Loucy (cell line): ENCODE measurements at regions not wholly inside any gene's neighbourhood (a gene's known extent, or its start where the extent isn't known, plus 50 kb on each side); places are given as distances from the start of the nearest gene placed in this dataset.

Source experiments
- H2AFZ ChIP-seq: fragments of 200-600 bp; sonication (generic); 2 replicates; pipeline ENCODE4 v1.6.0; 2016; ENCODE audit warnings: antibody characterized with exemption, mild to moderate bottlenecking, low read length, moderate library complexity
- H3F3A ChIP-seq: fragments of 200-600 bp; 2 replicates; pipeline ENCODE4 v1.6.0; 2016; ENCODE audit warnings: antibody characterized with exemption, low read depth, mild to moderate bottlenecking
- H3K27me3 ChIP-seq: fragments of 200-600 bp; sonication (generic); 2 replicates; pipeline ENCODE4 v1.6.1; 2014; ENCODE audit warnings: low read length, mild to moderate bottlenecking; ENCODE audit not compliant: insufficient read depth, poor library complexity, severe bottlenecking
- H3K36me3 ChIP-seq: fragments of 200-600 bp; sonication (generic); 2 replicates; pipeline ENCODE4 v1.6.1; 2016; ENCODE audit warnings: low read length; ENCODE audit not compliant: insufficient read depth
- H3K4me1 ChIP-seq: fragments of 200-600 bp; sonication (generic); 2 replicates; pipeline ENCODE4 v1.5.1; 2014; ENCODE audit warnings: low read length, mild to moderate bottlenecking; ENCODE audit not compliant: insufficient read depth, poor library complexity, severe bottlenecking
- H3K4me2 ChIP-seq: fragments of 200-600 bp; sonication (generic); 2 replicates; pipeline ENCODE4 v1.6.0; 2014; ENCODE audit warnings: antibody characterized with exemption, low read length, low read depth, mild to moderate bottlenecking; ENCODE audit not compliant: poor library complexity, severe bottlenecking
- H3K4me3 ChIP-seq: fragments of 200-600 bp; sonication (generic); 2 replicates; pipeline ENCODE4 v1.5.1; 2014; ENCODE audit warnings: low read length, mild to moderate bottlenecking, mixed read lengths; ENCODE audit not compliant: poor library complexity, severe bottlenecking
- H3K79me2 ChIP-seq: fragments of 200-600 bp; sonication (generic); 2 replicates; pipeline ENCODE4 v1.6.1; 2014; ENCODE audit warnings: low read length; ENCODE audit not compliant: insufficient read depth
- H3K9ac ChIP-seq: fragments of 200-600 bp; sonication (generic); 2 replicates; pipeline ENCODE4 v1.6.0; 2014; ENCODE audit warnings: mild to moderate bottlenecking, low read depth, low read length, moderate library complexity; ENCODE audit not compliant: poor library complexity, severe bottlenecking
- H3K9me2 ChIP-seq: fragments of 200-600 bp; sonication (generic); replicated peaks from 2 replicates; pipeline ENCODE4 v1.6.1; 2016; ENCODE audit warnings: low read depth, low read length, mixed read lengths
- H3K9me3 ChIP-seq: fragments of 200-600 bp; sonication (generic); 2 replicates; pipeline ENCODE4 v1.6.1; 2014; ENCODE audit warnings: mild to moderate bottlenecking, antibody characterized with exemption, low read length, low read depth; ENCODE audit not compliant: insufficient read depth
- H4K20me1 ChIP-seq: fragments of 200-600 bp; sonication (generic); 2 replicates; pipeline ENCODE4 v1.6.0; 2014; ENCODE audit warnings: antibody characterized with exemption, low read length, mild to moderate bottlenecking; ENCODE audit not compliant: insufficient read depth, poor library complexity, severe bottlenecking
- EZH2phosphoT487 ChIP-seq: fragments of 200-600 bp; IDR thresholded peaks from 2 replicates; pipeline ENCODE4 v1.6.1; 2018; ENCODE audit warnings: antibody characterized with exemption, mild to moderate bottlenecking, moderate library complexity, borderline replicate concordance
- TF ChIP-seq, protein P1 (sequence below): fragments of 200-600 bp; sonication (generic); conservative IDR thresholded peaks from 2 replicates; pipeline ENCODE4 v1.5.1; 2014; ENCODE audit warnings: mild to moderate bottlenecking, antibody characterized with exemption, low read length

DNA sequence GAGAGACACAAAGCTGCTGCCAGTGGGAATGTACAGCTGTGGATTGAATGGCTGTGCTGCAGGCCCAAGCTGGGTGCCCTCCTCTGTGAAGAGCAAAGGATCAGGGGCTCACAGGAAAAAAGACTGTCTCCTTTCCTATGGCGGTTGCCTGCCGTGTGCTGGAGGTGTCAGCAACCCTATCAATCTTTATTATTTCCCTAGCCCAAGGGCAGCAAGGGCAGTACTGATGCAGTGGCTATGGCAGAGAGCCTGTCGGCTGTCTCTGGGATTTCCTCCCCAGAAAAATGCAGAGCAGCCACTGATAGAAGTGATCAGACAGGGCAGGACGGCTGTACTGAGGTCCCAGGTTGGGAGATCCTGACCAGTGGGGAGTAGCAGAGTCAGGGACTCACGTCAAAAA lies 117.3 kb upstream of the CDH12 start:
- no peaks in the 10 kb centered on the region for H4K20me1 ChIP-seq
- no peak for TF ChIP-seq EZH2phosphoT487
- TF ChIP-seq, protein P1, sequence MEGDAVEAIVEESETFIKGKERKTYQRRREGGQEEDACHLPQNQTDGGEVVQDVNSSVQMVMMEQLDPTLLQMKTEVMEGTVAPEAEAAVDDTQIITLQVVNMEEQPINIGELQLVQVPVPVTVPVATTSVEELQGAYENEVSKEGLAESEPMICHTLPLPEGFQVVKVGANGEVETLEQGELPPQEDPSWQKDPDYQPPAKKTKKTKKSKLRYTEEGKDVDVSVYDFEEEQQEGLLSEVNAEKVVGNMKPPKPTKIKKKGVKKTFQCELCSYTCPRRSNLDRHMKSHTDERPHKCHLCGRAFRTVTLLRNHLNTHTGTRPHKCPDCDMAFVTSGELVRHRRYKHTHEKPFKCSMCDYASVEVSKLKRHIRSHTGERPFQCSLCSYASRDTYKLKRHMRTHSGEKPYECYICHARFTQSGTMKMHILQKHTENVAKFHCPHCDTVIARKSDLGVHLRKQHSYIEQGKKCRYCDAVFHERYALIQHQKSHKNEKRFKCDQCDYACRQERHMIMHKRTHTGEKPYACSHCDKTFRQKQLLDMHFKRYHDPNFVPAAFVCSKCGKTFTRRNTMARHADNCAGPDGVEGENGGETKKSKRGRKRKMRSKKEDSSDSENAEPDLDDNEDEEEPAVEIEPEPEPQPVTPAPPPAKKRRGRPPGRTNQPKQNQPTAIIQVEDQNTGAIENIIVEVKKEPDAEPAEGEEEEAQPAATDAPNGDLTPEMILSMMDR: no peak
- H3K4me3 ChIP-seq: no peak overlapping the region
- no peak overlapping the region for H3K4me2 ChIP-seq
- no peaks in the 10 kb centered on the region for H3K9me2 ChIP-seq
- H2AFZ ChIP-seq: no peak overlapping the region
- no peaks in the 10 kb centered on the region for H3K79me2 ChIP-seq
- no peaks in the 10 kb centered on the region for H3F3A ChIP-seq
- H3K4me1 ChIP-seq: no peaks in the 10 kb centered on the region
- no peaks in the 10 kb centered on the region for H3K27me3 ChIP-seq
- H3K9ac ChIP-seq: no peak overlapping the region
- no peaks in the 10 kb centered on the region for H3K36me3 ChIP-seq
- H3K9me3 ChIP-seq: no peaks in the 10 kb centered on the region; the same call in 1 of the 2 replicates

DNA sequence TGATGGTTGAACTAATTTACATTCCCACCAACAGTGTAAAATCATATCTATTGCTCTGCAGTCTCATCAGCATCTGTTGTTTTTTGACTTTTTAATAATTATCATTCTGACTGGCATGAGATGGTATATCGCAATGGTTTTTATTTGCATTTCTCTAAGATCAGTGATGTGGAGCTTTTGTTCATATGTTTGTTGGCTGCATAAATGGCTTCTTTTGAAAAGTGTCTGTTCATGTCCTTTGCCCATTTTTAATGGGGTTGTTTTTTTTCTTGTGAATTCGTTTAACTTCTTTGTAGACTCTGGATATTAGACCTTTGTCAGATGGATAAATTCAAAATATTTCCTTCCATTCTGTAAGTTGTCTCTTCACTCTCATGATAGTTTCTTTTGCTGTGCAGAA lies 115.2 kb upstream of the CDH12 start:
- Histone ChIP-seq H3K9me3 (no peaks in the 10 kb centered on the region; the same call in 1 of the 2 replicates), H3K4me1 (no peaks in the 10 kb centered on the region), H2AFZ (no peak overlapping the region), H3K4me2 (no peak overlapping the region), H3K79me2 (no peaks in the 10 kb centered on the region), H3K36me3 (no peaks in the 10 kb centered on the region), H3F3A (no peaks in the 10 kb centered on the region), H3K4me3 (no peak overlapping the region), H3K9ac (no peak overlapping the region), H3K9me2 (no peaks in the 10 kb centered on the region), H4K20me1 (no peaks in the 10 kb centered on the region), H3K27me3 (no peaks in the 10 kb centered on the region)
- TF ChIP-seq, protein P1: no peak
- TF ChIP-seq EZH2phosphoT487: no peak

DNA sequence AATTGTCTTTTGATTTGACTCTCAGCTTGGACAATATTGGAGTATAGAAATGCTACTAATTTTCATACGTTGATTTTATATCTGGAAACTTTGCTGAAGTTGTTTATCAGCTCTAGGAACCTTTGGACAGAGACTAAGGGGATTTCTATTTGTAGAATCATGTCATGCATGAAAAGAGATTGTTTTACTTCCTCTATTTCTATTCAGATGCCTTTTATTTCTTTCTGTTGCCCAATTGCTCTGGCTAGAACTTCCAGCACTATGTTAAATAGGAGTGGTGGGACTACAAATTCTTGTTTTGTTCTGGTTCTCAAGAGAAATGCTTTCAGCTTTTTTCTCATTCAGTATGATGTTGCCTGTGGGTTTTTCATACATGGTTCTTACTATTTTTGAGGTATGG lies 112.8 kb upstream of the CDH12 start:
- H3K36me3 ChIP-seq: no peaks in the 10 kb centered on the region
- H3K27me3 ChIP-seq: no peaks in the 10 kb centered on the region

More for the DNA sequence above, 112.8 kb upstream of the CDH12 start:
- no peaks in the 10 kb centered on the region for H3F3A ChIP-seq
- no peak overlapping the region for H3K4me3 ChIP-seq
- H3K9ac ChIP-seq: no peak overlapping the region
- H3K9me3 ChIP-seq: no peaks in the 10 kb centered on the region
- no peaks in the 10 kb centered on the region for H3K9me2 ChIP-seq
- TF ChIP-seq, protein P1: no peak
- TF ChIP-seq EZH2phosphoT487: no peak
- H4K20me1 ChIP-seq: no peaks in the 10 kb centered on the region
- no peaks in the 10 kb centered on the region for H3K79me2 ChIP-seq
- H2AFZ ChIP-seq: no peak overlapping the region
- H3K4me1 ChIP-seq: no peaks in the 10 kb centered on the region
- no peak overlapping the region for H3K4me2 ChIP-seq
